Fibroblast of lung (primary cell): ENCODE measurements at regions not wholly inside any gene's neighbourhood (a gene's known extent, or its start where the extent isn't known, plus 50 kb on each side); places are given as distances from the start of the nearest gene placed in this dataset.
"Not testable (repeated sequence)": the region's sequence is repeated elsewhere in the genome, so short reads cannot be mapped to it uniquely, and the experiment has no call there.

Experiments
- CTCF ChIP-seq, 2 donors: IDR thresholded peaks in 1 of 2; conservative IDR thresholded peaks in 1 of 2; 1 replicate in 1 of 2; 2 replicates in 1 of 2; pipeline ENCODE4 v1.5.1; 2011 to 2012; ENCODE audit warnings: low read length in 2 of 2, control low read depth in 1 of 2, inconsistent platforms in 1 of 2, low read depth in 1 of 2, mild to moderate bottlenecking in 1 of 2
- EZH2 ChIP-seq: IDR thresholded peaks from 2 replicates; pipeline ENCODE4 v1.5.1; 2012; ENCODE audit warnings: low read length, control low read depth, mild to moderate bottlenecking; ENCODE audit errors: missing control alignments

- TF ChIP-seq CTCF (conservative IDR thresholded peaks at IDR 0.05 in 1 of 2, IDR thresholded peaks at IDR 0.05 in 1 of 2; ENCODE audit: low read depth in 1 of 2, low read length in 2 of 2); EZH2: not testable (repeated sequence)
Measured at GRCh38 chr20:25855451-25856156, 159.0 kb upstream of the ZNF337 start.
